SH-SY5Y (cell line): ENCODE measurements at regions not wholly inside any gene's neighbourhood (a gene's known extent, or its start where the extent isn't known, plus 50 kb on each side); places are given as distances from the start of the nearest gene placed in this dataset.

Experiments used
- GATA2 ChIP-seq: IDR thresholded peaks from 2 replicates; pipeline ENCODE4 v1.6.1; 2011; ENCODE audit warnings: mild to moderate bottlenecking, low read depth, low read length
- GATA3 ChIP-seq: IDR thresholded peaks from 2 replicates; pipeline ENCODE4 v1.6.1; 2011; ENCODE audit warnings: low read depth, mild to moderate bottlenecking, low read length, moderate library complexity

DNA sequence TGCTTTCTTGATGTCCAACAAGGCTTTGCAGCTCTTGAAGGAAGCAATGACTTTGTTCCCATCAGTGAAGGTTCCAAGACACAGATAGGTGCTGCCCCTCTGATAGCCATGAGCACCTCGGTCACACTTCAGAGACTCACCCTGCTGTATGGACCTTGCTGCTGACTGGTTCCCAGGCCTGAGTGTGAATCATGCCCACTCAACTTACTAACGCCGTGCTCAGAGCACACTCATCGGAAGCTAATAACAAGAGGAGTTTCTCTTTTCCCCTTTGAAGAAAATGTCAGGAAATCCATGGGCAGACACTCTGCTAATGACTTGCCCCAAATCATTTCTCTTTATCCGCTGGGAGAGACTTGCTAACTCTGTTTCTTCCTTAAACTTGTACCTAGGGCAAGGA, 83.8 kb upstream of the ARL4C start:
- TF ChIP-seq GATA2 (no peak), GATA3 (no peak)
